Cardiac fibroblast (primary cell): ENCODE measurements at regions not wholly inside any gene's neighbourhood (a gene's known extent, or its start where the extent isn't known, plus 50 kb on each side); places are given as distances from the start of the nearest gene placed in this dataset.

Source experiments
- DNase-seq, 2 donors: peaks; one replicate each; pipeline versions ENCODE4 v3.0.0 to v3.0.0-alpha.2; 2010; ENCODE audit warnings: low read depth in 2 of 2
- H3K4me3 ChIP-seq, 2 donors: replicated peaks in 1 of 2; 1 replicate in 1 of 2; 2 replicates in 1 of 2; pipeline ENCODE4 v1.5.1; 2011; ENCODE audit warnings: low read depth in 2 of 2, low read length in 2 of 2, mild to moderate bottlenecking in 2 of 2, moderate library complexity in 1 of 2
- TF ChIP-seq, protein P1 (sequence below): IDR thresholded peaks from one replicate; pipeline ENCODE4 v1.5.1; 2011; ENCODE audit warnings: low read depth, mild to moderate bottlenecking, low read length, inconsistent platforms

DNA sequence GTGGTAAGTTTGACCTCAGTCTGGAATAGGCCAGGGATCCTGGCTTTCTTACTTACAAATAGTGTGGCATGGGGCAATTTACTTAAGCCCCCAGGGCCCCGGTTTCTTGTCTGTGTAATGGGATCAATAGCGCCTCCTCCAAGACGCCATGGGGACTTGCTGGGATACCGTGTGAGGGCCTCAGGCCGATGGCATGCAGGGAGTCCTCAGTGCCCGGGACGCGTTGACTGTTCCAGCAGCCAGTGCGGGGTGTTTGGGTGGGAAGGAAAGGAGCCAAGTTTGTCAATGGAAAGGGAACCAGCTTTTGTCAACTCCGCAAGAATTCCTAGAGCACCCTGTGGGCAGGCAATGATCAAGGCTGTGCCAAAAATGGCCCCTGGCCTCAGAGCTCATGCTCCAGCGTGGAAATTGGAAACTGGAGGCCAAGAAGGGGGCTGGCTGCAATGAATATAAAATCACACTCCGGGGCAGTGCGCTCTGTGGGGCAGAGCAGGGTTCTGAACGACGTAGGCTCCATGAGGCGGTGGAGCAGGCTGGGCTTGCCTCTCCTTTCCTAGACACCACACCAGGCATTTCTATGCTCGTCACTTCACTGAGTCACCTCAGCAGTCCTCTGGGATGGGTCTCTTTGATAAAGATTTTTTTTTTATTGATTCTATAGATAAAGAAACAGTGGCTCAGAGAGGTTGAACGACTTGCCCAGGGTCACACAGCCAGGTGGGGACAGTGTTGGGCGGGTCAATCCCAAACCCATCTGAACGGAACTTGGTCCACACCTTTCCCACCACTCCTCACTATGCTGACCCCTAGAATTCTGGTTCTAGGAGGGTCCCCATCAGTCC lies 56.7 kb upstream of the ASAP2 start:
- TF ChIP-seq, protein P1, sequence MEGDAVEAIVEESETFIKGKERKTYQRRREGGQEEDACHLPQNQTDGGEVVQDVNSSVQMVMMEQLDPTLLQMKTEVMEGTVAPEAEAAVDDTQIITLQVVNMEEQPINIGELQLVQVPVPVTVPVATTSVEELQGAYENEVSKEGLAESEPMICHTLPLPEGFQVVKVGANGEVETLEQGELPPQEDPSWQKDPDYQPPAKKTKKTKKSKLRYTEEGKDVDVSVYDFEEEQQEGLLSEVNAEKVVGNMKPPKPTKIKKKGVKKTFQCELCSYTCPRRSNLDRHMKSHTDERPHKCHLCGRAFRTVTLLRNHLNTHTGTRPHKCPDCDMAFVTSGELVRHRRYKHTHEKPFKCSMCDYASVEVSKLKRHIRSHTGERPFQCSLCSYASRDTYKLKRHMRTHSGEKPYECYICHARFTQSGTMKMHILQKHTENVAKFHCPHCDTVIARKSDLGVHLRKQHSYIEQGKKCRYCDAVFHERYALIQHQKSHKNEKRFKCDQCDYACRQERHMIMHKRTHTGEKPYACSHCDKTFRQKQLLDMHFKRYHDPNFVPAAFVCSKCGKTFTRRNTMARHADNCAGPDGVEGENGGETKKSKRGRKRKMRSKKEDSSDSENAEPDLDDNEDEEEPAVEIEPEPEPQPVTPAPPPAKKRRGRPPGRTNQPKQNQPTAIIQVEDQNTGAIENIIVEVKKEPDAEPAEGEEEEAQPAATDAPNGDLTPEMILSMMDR: no peak
- H3K4me3 ChIP-seq: no peak overlapping the region
- DNase-seq: no peak

DNA sequence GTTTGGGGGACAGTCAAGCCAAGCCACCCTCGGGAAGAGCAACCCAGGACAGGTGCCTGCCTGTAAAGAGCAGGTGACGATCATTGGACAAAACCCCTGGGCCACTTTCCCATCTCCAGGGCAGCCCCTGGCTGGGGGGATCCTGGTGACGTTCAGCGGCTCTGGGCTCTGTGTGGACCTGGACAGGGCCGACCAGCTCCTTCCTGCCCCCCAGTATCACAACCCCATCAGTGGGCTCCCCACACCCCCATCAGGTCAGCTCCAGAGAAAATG lies 57.3 kb upstream of the ASAP2 start:
- DNase-seq: no peak
- TF ChIP-seq, protein P1: no peak
- no peak overlapping the region for H3K4me3 ChIP-seq

DNA sequence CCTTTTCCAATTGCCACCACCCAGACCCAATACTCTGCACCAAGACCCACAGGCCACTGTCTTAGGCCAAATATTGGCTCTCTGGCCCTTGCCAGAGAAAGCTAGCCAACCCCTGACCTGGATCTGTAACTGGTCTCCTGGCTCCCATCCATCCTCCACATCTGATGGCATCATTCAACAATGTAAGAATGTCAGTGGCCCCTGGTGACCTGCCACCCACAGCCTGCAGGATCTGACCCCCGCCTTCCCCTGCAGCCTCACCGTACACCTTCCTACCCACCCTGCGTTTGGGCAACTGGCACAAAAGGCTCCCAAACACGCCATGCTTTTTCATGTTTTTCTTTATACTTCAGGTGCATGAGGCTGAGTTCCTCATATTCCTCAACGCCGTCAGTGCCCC lies 60.0 kb upstream of the ASAP2 start:
- H3K4me3 ChIP-seq: no peak overlapping the region
- DNase-seq: no peak
- TF ChIP-seq, protein P1: no peak

DNA sequence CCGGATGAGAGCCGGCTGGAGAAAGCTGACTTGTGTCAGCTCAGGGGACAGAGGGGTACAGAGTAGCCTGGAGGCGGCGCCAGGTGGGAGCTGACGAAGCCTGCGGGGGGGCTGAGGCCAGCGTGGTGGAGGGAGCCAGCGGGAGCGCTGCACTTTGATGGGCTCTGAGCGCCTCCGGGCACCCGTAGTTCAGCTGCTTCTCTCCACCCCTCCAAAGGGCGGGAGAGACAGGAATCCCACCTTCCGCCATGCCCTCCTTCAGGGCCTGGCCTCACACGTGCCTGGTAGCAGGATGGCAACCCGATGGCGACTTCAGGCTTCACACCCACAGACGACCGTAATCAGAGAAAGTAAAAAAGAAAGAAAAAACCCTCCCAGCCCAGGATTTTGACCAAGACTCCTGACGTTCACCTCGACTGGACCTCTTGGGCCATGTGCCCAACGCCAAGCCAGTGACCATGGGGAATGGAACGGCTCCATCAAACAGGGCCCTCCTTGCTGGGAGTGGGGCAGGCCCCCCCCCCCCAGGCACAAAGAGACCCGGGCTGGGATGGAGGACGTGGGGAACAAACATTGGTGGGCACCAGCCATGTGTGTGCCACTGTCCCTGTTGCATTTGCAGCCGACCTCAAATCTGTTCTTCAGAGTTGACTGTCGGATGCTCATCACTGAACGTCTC lies 60.7 kb upstream of the ASAP2 start:
- TF ChIP-seq, protein P1: no peak
- DNase-seq: no peak
- no peak overlapping the region for H3K4me3 ChIP-seq

DNA sequence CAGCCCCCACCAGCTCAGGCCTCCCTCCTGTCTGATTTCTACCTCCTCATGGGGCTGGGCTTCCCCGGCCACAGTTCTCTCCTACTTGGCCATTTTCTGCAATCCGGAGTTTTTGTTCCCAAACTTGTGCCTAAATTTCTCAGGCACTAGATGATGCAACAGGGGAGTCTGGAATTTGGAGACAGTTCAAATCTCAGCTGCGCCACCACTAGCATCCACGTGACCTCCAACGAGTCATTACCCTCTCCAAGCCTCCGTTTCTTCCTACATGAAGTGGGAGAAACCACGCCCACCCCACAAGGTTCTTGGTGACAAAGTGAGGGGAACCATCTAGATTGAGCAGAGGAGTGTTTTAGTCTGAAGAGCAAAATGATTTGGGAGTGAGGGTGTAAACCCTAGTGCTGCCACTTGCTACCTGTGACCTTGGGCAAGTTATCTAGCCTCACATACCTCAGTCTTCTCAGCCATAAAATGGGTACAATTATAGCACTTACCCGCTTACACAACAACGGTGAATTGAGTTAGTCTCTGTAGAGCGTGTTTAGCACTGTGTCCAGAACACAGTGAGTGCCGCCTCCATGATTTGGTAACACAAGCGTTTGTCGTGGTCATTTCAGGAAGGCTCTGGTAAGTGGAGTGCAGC lies 61.4 kb upstream of the ASAP2 start:
- peak; percentile 87 to 91 for DNase-seq
- TF ChIP-seq, protein P1: no peak
- no peak overlapping the region for H3K4me3 ChIP-seq

DNA sequence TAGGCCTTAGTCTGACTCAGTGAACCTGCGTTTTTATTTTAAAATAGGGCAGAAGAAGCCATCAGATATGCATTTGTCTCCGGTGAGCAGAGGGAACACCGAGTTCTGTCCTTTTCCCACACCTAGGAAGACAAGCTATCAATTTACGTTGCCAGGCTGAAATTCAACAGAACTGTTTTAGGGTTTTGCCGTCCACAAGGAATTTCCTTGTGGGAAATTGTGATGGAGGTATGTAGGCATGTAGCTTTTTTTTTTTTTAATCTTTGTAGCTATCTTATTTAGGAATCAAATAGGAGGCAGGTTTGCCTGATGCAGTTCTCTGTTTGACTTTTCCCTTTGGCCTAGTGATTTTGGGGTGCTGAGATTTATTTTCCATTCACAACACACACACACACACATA lies 62.0 kb upstream of the ASAP2 start:
- H3K4me3 ChIP-seq: no peak overlapping the region
- DNase-seq: peak; percentile 35 to 49
- TF ChIP-seq, protein P1: no peak
